HL-60 (cell line): ENCODE measurements at regions not wholly inside any gene's neighbourhood (a gene's known extent, or its start where the extent isn't known, plus 50 kb on each side); places are given as distances from the start of the nearest gene placed in this dataset.

Experiments used
- CTCF ChIP-seq: IDR thresholded peaks from one replicate; pipeline ENCODE4 v1.5.1; 2011; ENCODE audit warnings: low read length, control low read depth, inconsistent platforms; ENCODE audit not compliant: insufficient read depth
- GABPA ChIP-seq: IDR thresholded peaks from 2 replicates; pipeline ENCODE4 v1.6.1; 2012; ENCODE audit warnings: low read depth

- TF ChIP-seq CTCF: no peak
- TF ChIP-seq GABPA: no peak
Measured at GRCh38 chr5:38726279-38726678, 119.5 kb upstream of the OSMR start.
